ENCODE measurements at regions not wholly inside any gene's neighbourhood (a gene's known extent, or its start where the extent isn't known, plus 50 kb on each side); places are given as distances from the start of the nearest gene placed in this dataset.

DNA sequence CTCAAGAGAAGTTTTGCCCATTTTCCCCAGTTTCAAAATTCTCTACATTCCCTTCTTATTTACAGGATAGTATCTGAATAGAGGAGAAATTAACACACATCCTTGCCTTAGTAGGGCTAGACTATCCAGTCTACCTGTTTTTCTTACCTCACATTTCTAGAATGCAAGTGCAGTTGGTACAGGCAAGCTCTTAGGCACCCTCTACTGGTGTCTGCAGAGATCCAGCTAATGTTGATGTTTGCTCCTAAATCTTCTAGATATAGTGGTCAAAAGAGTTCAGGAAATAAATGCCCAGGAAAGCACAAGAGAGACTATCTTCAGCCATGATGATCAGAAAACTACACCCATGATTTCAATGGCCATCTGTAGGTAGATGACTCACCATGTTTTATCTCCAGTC, 205.3 kb downstream of the HTR7 start:
- DNase-seq (ENCODE audit: low read depth in 2 of 3, low spot score in 1 of 3) = no peak

DNA sequence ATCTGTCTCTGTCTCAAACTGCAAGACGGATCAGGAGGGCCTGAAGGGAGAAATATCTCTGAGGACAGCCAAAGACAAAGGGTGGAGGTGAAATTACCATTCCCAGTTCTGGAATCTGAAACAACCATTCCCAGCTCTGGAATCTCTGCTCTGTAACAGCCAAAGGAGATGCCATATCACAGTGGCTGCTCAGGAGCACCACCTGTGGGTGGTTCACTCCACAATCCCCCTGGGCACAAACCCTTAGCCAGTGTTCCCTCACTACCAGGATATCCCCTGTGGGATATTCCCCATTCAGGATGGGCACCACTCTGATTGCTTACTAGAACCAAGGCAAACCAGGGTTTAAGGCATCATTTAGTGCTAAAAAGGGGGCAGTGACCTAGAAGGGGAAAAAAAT, 199.0 kb downstream of the HTR7 start:
- no peak for DNase-seq (ENCODE audit: low read depth in 2 of 3, low spot score in 1 of 3)

DNA sequence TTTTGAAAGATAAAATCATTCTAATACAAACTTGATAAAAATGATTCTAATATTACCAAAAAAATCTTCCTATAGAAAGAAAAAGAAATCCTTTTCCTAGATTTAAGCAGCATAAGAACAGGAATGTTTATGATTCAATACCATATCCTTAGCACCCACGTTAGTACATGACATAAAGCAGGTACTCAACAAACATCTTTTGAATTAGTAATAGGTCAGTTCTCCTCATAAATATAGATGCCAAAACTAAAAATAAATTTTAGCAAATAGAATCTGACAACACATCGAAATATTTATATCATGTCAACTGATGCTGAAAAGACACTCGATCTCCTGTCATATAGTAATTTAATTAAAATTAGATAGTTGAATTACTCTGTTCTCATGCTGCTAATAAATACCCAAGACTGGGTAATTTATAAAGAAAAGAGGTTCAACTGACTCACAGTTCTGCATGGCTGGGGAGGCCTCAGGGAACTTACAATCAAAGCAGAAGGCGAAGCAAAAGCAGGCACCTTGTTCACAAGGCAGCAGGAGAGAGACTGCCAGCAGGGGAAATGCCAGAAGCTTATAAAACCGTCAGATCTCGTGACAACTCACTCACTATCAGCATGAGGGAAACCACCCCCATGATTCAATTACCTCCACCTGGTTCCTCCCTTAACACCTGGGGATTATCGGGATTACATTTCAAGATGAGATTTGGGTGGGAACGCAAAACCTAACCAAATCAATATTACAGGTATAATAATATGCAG, 191.8 kb downstream of the HTR7 start:
- DNase-seq (ENCODE audit: low read depth in 2 of 3, low spot score in 1 of 3) = no peak

DNA sequence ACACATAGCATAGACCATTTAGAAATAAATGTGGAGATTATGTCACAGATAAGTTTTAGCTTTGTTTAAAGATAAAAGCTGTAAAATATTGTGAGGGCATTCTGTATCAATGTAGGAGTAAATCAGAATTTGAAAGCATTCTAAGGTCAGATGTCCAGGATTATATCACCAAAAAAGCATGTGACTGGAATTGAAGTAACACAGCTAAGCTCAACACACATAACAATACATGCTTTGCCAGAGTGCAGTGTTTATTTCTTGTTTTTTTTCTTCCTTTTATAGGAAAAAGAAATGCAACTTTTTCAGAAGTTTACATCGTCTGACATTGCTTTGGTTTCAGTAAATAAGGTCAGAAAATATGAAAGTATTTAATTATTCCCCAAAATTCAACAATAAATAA, 183.4 kb downstream of the HTR7 start:
- DNase-seq (ENCODE audit: low read depth in 2 of 3, low spot score in 1 of 3) = no peak

DNA sequence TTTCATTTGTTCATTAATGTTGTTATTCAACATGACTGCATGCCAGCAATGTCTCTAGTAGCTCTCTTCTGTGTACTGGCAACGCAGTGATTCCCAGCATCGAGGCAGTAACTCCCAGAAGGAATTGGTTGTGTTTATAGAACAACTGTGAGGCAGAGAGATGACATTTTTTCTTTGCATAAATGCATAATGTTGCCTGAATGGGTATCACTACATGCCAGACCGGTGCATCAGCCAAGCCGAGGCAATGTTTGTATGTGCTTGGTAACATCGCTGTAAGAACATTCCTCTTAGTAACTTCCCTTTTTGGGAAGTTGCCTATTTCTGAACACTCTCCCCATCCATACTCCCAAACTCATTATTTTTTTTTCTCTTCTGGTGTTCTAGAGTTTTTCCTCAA, 182.9 kb downstream of the HTR7 start:
- no peak for DNase-seq (ENCODE audit: low read depth in 2 of 3, low spot score in 1 of 3)

DNA sequence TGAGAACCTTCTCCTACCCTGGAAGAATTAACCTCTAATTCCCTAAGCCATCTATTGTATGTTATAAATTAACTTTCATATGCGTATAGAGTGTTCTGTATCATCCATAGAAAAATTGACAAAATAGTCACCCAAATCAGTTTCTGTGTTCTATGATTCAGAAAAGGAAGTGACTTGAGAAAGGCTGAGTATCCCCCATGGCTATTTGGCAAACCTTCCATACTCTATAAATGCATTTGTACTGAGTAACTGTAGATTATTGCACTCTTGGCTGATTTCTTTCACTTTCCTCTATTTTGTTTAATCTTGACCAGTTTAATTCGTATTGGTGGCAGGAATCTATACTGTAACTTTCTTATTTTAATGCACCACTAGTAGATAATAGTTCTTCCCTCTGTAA, 182.2 kb downstream of the HTR7 start:
- DNase-seq (ENCODE audit: low read depth in 2 of 3, low spot score in 1 of 3) = no peak
